OCI-LY7 (cell line): ENCODE measurements at regions not wholly inside any gene's neighbourhood (a gene's known extent, or its start where the extent isn't known, plus 50 kb on each side); places are given as distances from the start of the nearest gene placed in this dataset.

ENCODE experiments used
- BruUV-seq: library from RNA; stranded (reverse); fragments of 400-500 nt; replicated peaks from 2 replicates; lab custom pipeline; 2021; lab: Mats Ljungman, UMichigan
- CTCF ChIA-PET: fragments of 300-600 bp; sonication (Branson Sonifier 250); formaldehyde crosslinking; loops from one replicate; lab custom pipeline; 2022; ENCODE audit warnings: antibody characterized with exemption; ENCODE audit not compliant: unreplicated experiment; lab: Charles Lee
- POLR2A ChIA-PET: fragments of 300-600 bp; sonication (Branson Sonifier 250); formaldehyde crosslinking; loops from one replicate; lab custom pipeline; 2022; ENCODE audit warnings: antibody characterized with exemption; lab: Charles Lee
- DNase-seq: peaks from one replicate; pipeline ENCODE4 v3.0.0-alpha.2; 2015; ENCODE audit warnings: low spot score
- H2AFZ ChIP-seq: fragments of 200-600 bp; sonication (generic), shearing (Covaris generic); 2 replicates; pipeline ENCODE4 v1.6.1; 2014; ENCODE audit warnings: mild to moderate bottlenecking, antibody characterized with exemption, low read length, moderate library complexity
- H3K27ac ChIP-seq: fragments of 200-600 bp; sonication (generic); 2 replicates; pipeline ENCODE4 v1.5.1; 2014; ENCODE audit warnings: mixed run types, low read depth, mild to moderate bottlenecking, moderate library complexity, low read length, inconsistent platforms; ENCODE audit not compliant: poor library complexity, severe bottlenecking
- H3K36me3 ChIP-seq: fragments of 200-600 bp; sonication (generic); 2 replicates; pipeline ENCODE4 v1.6.1; 2014; ENCODE audit warnings: mild to moderate bottlenecking, antibody characterized with exemption, low read length, moderate library complexity, mixed read lengths; ENCODE audit not compliant: insufficient read depth
- H3K4me1 ChIP-seq: fragments of 200-600 bp; sonication (generic); 2 replicates; pipeline ENCODE4 v1.5.1; 2014; ENCODE audit warnings: mild to moderate bottlenecking, low read length; ENCODE audit not compliant: insufficient read depth, poor library complexity, severe bottlenecking
- H3K4me2 ChIP-seq: fragments of 200-600 bp; sonication (generic); 2 replicates; pipeline ENCODE4 v1.6.1; 2014; ENCODE audit warnings: mild to moderate bottlenecking, low read length
- H3K4me3 ChIP-seq: fragments of 200-600 bp; sonication (generic); 2 replicates; pipeline ENCODE4 v1.5.1; 2014; ENCODE audit warnings: mild to moderate bottlenecking, low read depth, low read length; ENCODE audit not compliant: poor library complexity, severe bottlenecking
- H3K79me2 ChIP-seq: fragments of 200-600 bp; sonication (generic); 2 replicates; pipeline ENCODE4 v1.6.1; 2016; ENCODE audit warnings: low read depth, mild to moderate bottlenecking, low read length, moderate library complexity, mixed read lengths; ENCODE audit not compliant: insufficient read depth
- H3K9me2 ChIP-seq: fragments of 200-600 bp; sonication (generic); 2 replicates; pipeline ENCODE4 v1.6.1; 2016; ENCODE audit warnings: mild to moderate bottlenecking, low read length, mixed read lengths; ENCODE audit not compliant: insufficient read depth
- H3K9me3 ChIP-seq: fragments of 200-600 bp; sonication (generic); 2 replicates; pipeline ENCODE4 v1.6.1; 2014; ENCODE audit warnings: mild to moderate bottlenecking, mixed run types, low read length, mixed read lengths
- H4K20me1 ChIP-seq: fragments of 200-600 bp; sonication (generic); 2 replicates; pipeline ENCODE4 v1.6.1; 2014; ENCODE audit warnings: mild to moderate bottlenecking, antibody characterized with exemption, low read length, moderate library complexity, mixed read lengths; ENCODE audit not compliant: insufficient read depth
- EZH2phosphoT487 ChIP-seq: fragments of 200-600 bp; sonication (generic); IDR thresholded peaks from 2 replicates; pipeline ENCODE4 v1.6.1; 2018; ENCODE audit warnings: low read depth, borderline replicate concordance, mild to moderate bottlenecking, mixed run types, antibody characterized with exemption, low read length, moderate library complexity, mixed read lengths
- intact Hi-C: fragments of 100-400 bp; cut with micrococcal nuclease; formaldehyde crosslinking; loops from one replicate; pipeline ENCODE4 v1.10.0; 2022; ENCODE audit not compliant: unreplicated experiment
- TF ChIP-seq, protein P1 (sequence below): fragments of 200-600 bp; sonication (generic); conservative IDR thresholded peaks from 2 replicates; pipeline ENCODE4 v1.5.1; 2014; ENCODE audit warnings: mild to moderate bottlenecking, antibody characterized with exemption, low read length, moderate library complexity, mixed read lengths

DNA sequence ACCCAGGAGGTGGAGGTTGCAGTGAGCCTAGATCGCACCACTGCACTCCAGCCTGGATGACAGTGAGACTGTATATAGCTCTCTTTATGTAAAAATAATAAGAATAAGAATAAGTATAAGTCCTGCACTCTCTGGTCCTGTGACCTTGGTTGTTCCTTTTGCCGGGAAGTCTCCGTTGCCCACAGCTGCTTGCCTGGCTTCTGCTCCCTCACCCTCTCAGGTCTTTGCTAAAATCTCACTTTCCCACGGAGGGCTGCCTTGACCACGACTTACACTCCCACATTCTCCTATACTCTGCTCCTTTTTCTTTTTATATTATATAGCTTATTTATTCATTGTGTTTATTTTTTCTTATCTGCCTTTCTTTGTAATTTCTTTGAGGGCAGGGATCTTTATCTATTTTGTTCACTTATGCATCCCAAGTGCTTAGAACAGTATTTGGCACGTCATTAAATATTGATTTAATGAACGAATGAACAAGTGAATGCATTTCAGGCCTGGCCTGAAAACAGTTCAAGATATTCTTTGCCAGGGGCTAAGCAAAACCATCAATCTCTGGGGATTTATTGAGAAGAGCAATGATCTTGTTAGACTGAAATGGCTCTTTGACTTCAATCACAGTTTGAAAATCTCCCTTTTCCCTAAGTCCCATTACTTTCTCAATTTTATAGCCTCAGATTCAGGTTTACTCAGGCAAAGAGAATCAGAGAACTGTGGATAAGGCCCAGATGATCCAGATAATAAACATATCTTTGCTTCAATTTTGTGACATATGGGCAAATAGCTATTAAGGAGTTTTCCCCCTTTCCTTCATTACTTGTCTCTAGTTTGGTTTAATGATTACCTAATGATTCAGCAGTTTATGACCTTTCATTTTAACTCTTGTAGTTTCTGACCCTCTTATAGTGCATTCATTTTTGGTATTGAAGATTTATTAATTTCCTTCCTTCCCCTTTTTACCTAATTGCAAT is 60.8 kb upstream of the TMC1 start:
- no peak overlapping the region for H3K4me2 ChIP-seq
- H3K79me2 ChIP-seq, result no peaks in the 10 kb centered on the region
- no peak overlapping the region for H2AFZ ChIP-seq
- CTCF ChIA-PET, result no interaction called here
- DNase-seq, result no peak
- BruUV-seq, result no TSS peak
- H3K9me2 ChIP-seq, result no peaks in the 10 kb centered on the region
- H3K4me1 ChIP-seq, result no peaks in the 10 kb centered on the region
- no peaks in the 10 kb centered on the region for H3K9me3 ChIP-seq
- H3K27ac ChIP-seq, result no peak overlapping the region
- intact Hi-C loops, result no loop called here
- POLR2A ChIA-PET, result interaction anchor here (0.5 kb wide), 1 partner anchor 1057 kb away, joined by 3 read pairs; no protein-coding TSS in a partner anchor
- H3K4me3 ChIP-seq, result no peak overlapping the region
- no peaks in the 10 kb centered on the region for H4K20me1 ChIP-seq
- TF ChIP-seq EZH2phosphoT487, result no peak
- TF ChIP-seq, protein P1, sequence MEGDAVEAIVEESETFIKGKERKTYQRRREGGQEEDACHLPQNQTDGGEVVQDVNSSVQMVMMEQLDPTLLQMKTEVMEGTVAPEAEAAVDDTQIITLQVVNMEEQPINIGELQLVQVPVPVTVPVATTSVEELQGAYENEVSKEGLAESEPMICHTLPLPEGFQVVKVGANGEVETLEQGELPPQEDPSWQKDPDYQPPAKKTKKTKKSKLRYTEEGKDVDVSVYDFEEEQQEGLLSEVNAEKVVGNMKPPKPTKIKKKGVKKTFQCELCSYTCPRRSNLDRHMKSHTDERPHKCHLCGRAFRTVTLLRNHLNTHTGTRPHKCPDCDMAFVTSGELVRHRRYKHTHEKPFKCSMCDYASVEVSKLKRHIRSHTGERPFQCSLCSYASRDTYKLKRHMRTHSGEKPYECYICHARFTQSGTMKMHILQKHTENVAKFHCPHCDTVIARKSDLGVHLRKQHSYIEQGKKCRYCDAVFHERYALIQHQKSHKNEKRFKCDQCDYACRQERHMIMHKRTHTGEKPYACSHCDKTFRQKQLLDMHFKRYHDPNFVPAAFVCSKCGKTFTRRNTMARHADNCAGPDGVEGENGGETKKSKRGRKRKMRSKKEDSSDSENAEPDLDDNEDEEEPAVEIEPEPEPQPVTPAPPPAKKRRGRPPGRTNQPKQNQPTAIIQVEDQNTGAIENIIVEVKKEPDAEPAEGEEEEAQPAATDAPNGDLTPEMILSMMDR, result no peak
- H3K36me3 ChIP-seq, result no peaks in the 10 kb centered on the region

DNA sequence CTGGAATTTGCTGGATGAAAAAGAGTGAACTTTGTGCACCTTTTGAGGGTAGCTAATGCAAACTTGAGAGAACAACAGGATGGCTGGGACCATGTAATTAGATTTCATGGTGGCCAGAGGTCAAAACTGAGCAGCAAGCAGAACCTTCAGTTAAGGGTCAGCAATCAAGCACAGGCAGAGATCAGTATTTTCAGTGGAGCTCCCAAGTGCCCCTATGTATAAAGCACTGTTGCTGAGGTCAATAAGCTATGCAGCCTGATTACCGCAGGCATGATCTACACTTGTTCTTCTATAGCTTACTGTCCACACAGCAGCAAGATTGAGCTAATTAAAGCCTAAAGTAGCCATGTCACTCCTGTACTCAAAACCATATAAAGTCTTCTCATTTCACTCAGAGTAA is 62.1 kb upstream of the TMC1 start:
- no TSS peak for BruUV-seq
- Histone ChIP-seq H3K4me3 (no peak overlapping the region), H3K9me2 (no peaks in the 10 kb centered on the region), H4K20me1 (no peaks in the 10 kb centered on the region), H3K4me2 (no peak overlapping the region), H3K4me1 (no peaks in the 10 kb centered on the region), H3K27ac (no peak overlapping the region), H3K79me2 (no peaks in the 10 kb centered on the region), H3K36me3 (no peaks in the 10 kb centered on the region), H2AFZ (no peak overlapping the region), H3K9me3 (no peaks in the 10 kb centered on the region)
- no peak for DNase-seq
- TF ChIP-seq, protein P1, result no peak
- TF ChIP-seq EZH2phosphoT487, result no peak
- ChIA-PET POLR2A (interaction anchor here (1.3 kb wide), 1 partner anchor 36 kb away, joined by 3 read pairs; no protein-coding TSS in a partner anchor), CTCF (no interaction called here)
- intact Hi-C loops, result no loop called here

DNA sequence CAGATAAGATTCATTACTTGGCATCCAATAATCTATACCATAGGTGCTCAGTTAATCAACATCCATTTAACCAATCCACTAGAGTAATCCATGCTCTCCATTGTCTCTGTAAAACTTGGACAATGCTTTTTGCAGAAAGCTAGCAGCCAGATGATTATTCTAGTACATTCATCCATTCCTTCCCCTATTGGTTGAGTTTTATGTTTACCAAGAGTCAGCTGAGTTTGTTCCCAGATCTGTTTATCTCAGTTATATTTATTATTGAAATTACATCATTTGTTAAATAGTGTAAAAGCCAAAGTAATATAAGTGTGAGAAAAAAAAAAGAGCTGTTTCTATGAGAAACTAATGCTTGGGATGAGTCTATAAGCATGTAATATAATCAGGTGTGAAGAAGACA is 63.3 kb upstream of the TMC1 start:
- Histone ChIP-seq H4K20me1 (no peaks in the 10 kb centered on the region), H3K36me3 (no peaks in the 10 kb centered on the region), H3K9me3 (no peaks in the 10 kb centered on the region), H3K79me2 (no peaks in the 10 kb centered on the region), H3K4me1 (no peaks in the 10 kb centered on the region), H2AFZ (no peak overlapping the region), H3K27ac (no peak overlapping the region), H3K9me2 (no peaks in the 10 kb centered on the region), H3K4me2 (no peak overlapping the region), H3K4me3 (no peak overlapping the region)
- BruUV-seq, result no TSS peak
- ChIA-PET POLR2A (interaction anchor here (0.6 to 1.3 kb wide), 2 partner anchors 31 to 35 kb away, joined by 3 to 4 read pairs; no protein-coding TSS in a partner anchor), CTCF (no interaction called here)
- intact Hi-C loops, result no loop called here
- TF ChIP-seq, protein P1, result no peak
- no peak for TF ChIP-seq EZH2phosphoT487
- DNase-seq, result no peak
